HepG2 (cell line): ENCODE measurements at regions not wholly inside any gene's neighbourhood (a gene's known extent, or its start where the extent isn't known, plus 50 kb on each side); places are given as distances from the start of the nearest gene placed in this dataset.
A peak's percentile ranks its signal among the peaks of the same experiment; 100 is the strongest.

Source experiments
- ATF3 ChIP-seq: sonication (generic); formaldehyde crosslinking; IDR thresholded peaks from 2 replicates; pipeline ENCODE4 v1.4.0; 2020; ENCODE audit warnings: missing genetic modification reagents
- CBX1 ChIP-seq: IDR thresholded peaks from one replicate; pipeline ENCODE4 v1.6.1; 2016; ENCODE audit warnings: antibody characterized with exemption, low read depth
- CCDC6 ChIP-seq: sonication (generic); formaldehyde crosslinking; IDR thresholded peaks from 2 replicates; pipeline ENCODE4 v1.8.1; 2022; ENCODE audit warnings: mild to moderate bottlenecking, missing genetic modification reagents, moderate library complexity
- E2F5 ChIP-seq: sonication (generic); formaldehyde crosslinking; conservative IDR thresholded peaks from 2 replicates; pipeline ENCODE4 v1.4.0; 2020; ENCODE audit warnings: missing genetic modification reagents
- HINFP ChIP-seq: sonication (generic); formaldehyde crosslinking; IDR thresholded peaks from 2 replicates; pipeline ENCODE4 v1.4.0; 2020; ENCODE audit warnings: low read depth, mild to moderate bottlenecking, missing genetic modification reagents
- NFRKB ChIP-seq: fragments of 450-650 bp; IDR thresholded peaks from 2 replicates; pipeline ENCODE4 v1.6.1; 2017
- POLR2AphosphoS2 ChIP-seq: IDR thresholded peaks from 2 replicates; pipeline ENCODE4 v1.6.1; 2011; ENCODE audit warnings: low read depth, low read length, improper control_type of control experiment
- PRDM15 ChIP-seq: sonication (generic); formaldehyde crosslinking; IDR thresholded peaks from 2 replicates; pipeline ENCODE4 v1.4.0; 2020; ENCODE audit warnings: missing genetic modification reagents
- RAD51 ChIP-seq: fragments of 450-650 bp; IDR thresholded peaks from 2 replicates; pipeline ENCODE4 v1.6.1; 2016; ENCODE audit warnings: borderline replicate concordance
- RBAK ChIP-seq: sonication (generic); formaldehyde crosslinking; IDR thresholded peaks from 2 replicates; pipeline ENCODE4 v1.5.1; 2020; ENCODE audit warnings: mild to moderate bottlenecking, missing genetic modification reagents
- SAFB2 ChIP-seq: sonication (generic); formaldehyde crosslinking; IDR thresholded peaks from 2 replicates; pipeline ENCODE4 v1.5.1; 2020; ENCODE audit warnings: missing genetic modification reagents, low read depth, mild to moderate bottlenecking, borderline replicate concordance
- STAT6 ChIP-seq: sonication (generic); formaldehyde crosslinking; IDR thresholded peaks from 2 replicates; pipeline ENCODE4 v1.4.0; 2020; ENCODE audit warnings: missing genetic modification reagents, mild to moderate bottlenecking, borderline replicate concordance
- TBX3 ChIP-seq: fragments of 450-650 bp; IDR thresholded peaks from 2 replicates; pipeline ENCODE4 v1.6.1; 2017; ENCODE audit warnings: antibody characterized with exemption, mild to moderate bottlenecking, inconsistent platforms, borderline replicate concordance
- TCF12 ChIP-seq, 2 experiments: fragments of 450-650 bp in 1 of 2; sonication (generic) in 1 of 2; formaldehyde crosslinking in 1 of 2; IDR thresholded peaks; 2 replicates each; pipeline versions ENCODE4 v1.6.1 to v1.8.0; 2017 to 2022; ENCODE audit warnings: antibody characterized with exemption in 1 of 2, mild to moderate bottlenecking in 1 of 2, missing genetic modification reagents in 1 of 2, moderate library complexity in 1 of 2
- THAP7 ChIP-seq: sonication (generic); formaldehyde crosslinking; IDR thresholded peaks from 2 replicates; pipeline ENCODE4 v1.8.1; 2023; ENCODE audit warnings: mild to moderate bottlenecking, missing genetic modification reagents
- YEATS2 ChIP-seq: sonication (generic); formaldehyde crosslinking; IDR thresholded peaks from 2 replicates; pipeline ENCODE4 v1.4.0; 2020; ENCODE audit warnings: missing genetic modification reagents, borderline replicate concordance
- ZNF564 ChIP-seq: sonication (generic); formaldehyde crosslinking; IDR thresholded peaks from 2 replicates; pipeline ENCODE4 v1.8.1; 2023; ENCODE audit warnings: mild to moderate bottlenecking, missing genetic modification reagents
- ZNF629 ChIP-seq: sonication (generic); formaldehyde crosslinking; conservative IDR thresholded peaks from 2 replicates; pipeline ENCODE4 v1.5.0; 2020; ENCODE audit warnings: missing genetic modification reagents
- ZNF713 ChIP-seq: sonication (generic); formaldehyde crosslinking; IDR thresholded peaks from 2 replicates; pipeline ENCODE4 v1.4.0; 2020; ENCODE audit warnings: mild to moderate bottlenecking, missing genetic modification reagents
- ZNF841 ChIP-seq: sonication (generic); formaldehyde crosslinking; IDR thresholded peaks from 2 replicates; pipeline ENCODE4 v1.8.1; 2023; ENCODE audit warnings: missing genetic modification reagents, borderline replicate concordance

GRCh38 chr20:50292591-50293283, 102.1 kb downstream of the CEBPB start (continued):
- peak; percentile 98 for TF ChIP-seq ATF3 (CRISPR knock-in tag)
- TF ChIP-seq CBX1, result peak; percentile 97
- no peak; the same call in 1 of the 2 replicates for TF ChIP-seq SAFB2
- TF ChIP-seq CCDC6, result peak; percentile 94
- TF ChIP-seq TCF12 (IDR thresholded peaks at IDR 0.05), result no peak
- TF ChIP-seq TCF12 (CRISPR knock-in tag; IDR thresholded peaks at IDR 0.05), result peak; percentile 94
- TF ChIP-seq PRDM15 (CRISPR knock-in tag), result peak; percentile 80
- TF ChIP-seq ZNF629 (CRISPR knock-in tag), result peak; percentile 99
- peak; percentile 94; the same call in 1 of the 2 replicates for TF ChIP-seq ZNF564
- no peak for TF ChIP-seq E2F5
- TF ChIP-seq TBX3, result peak; percentile 64; the same call in 1 of the 2 replicates
- TF ChIP-seq ZNF841, result no peak
- TF ChIP-seq STAT6 (CRISPR knock-in tag), result peak; percentile 99; the same call in 1 of the 2 replicates
- no peak for TF ChIP-seq POLR2AphosphoS2
- peak; percentile 91 for TF ChIP-seq HINFP (CRISPR knock-in tag)
- TF ChIP-seq ZNF713, result 0 out of 2 replicates have a peak, but pooled peaks have one; percentile 60
- TF ChIP-seq YEATS2 (CRISPR knock-in tag), result peak; percentile 93; the same call in 1 of the 2 replicates
- peak; percentile 55 for TF ChIP-seq RBAK
- no peak for TF ChIP-seq NFRKB
- no peak for TF ChIP-seq RAD51
- no peak for TF ChIP-seq THAP7 (CRISPR knock-in tag)
